IMR-90 (cell line): ENCODE measurements at regions not wholly inside any gene's neighbourhood (a gene's known extent, or its start where the extent isn't known, plus 50 kb on each side); places are given as distances from the start of the nearest gene placed in this dataset.

Experiments used
- ATAC-seq: fragments of 200-7000 bp; cut with Tn5 transposase; 2 replicates; pipeline ENCODE4 v1.9.1; 2020; ENCODE audit warnings: low read depth, mild to moderate bottlenecking, moderate library complexity
- BruUV-seq: library from RNA; stranded (reverse); fragments of 400-500 nt; replicated peaks from 2 replicates; lab custom pipeline; 2021; lab: Mats Ljungman, UMichigan
- CTCF ChIA-PET: fragments of 300-600 bp; formaldehyde crosslinking; extraction: SDS; loops from one replicate; lab custom pipeline; 2021; ENCODE audit warnings: antibody characterized with exemption; lab: Yijun Ruan, JAX
- POLR2A ChIA-PET: fragments of 300-600 bp; sonication (Branson Sonifier 250); formaldehyde crosslinking; loops from one replicate; lab custom pipeline; 2022; ENCODE audit warnings: antibody characterized with exemption; ENCODE audit not compliant: unreplicated experiment; lab: Charles Lee
- DNase-seq: peaks from one replicate; pipeline ENCODE4 v3.0.0; 2013
- H2AFZ ChIP-seq: replicated peaks from 2 replicates; pipeline ENCODE3; 2013; ENCODE audit warnings: low read length, mild to moderate bottlenecking; ENCODE audit not compliant: poor library complexity
- H2AK5ac ChIP-seq: 2 replicates; pipeline ENCODE4 v1.6.1; 2013; ENCODE audit warnings: low read depth, low read length, inconsistent platforms
- H2AK9ac ChIP-seq: replicated peaks from 2 replicates; pipeline ENCODE3; 2013; ENCODE audit warnings: mild to moderate bottlenecking, low read depth, low read length, moderate library complexity; ENCODE audit not compliant: poor library complexity
- H2BK120ac ChIP-seq: 2 replicates; pipeline ENCODE4 v1.6.1; 2013; ENCODE audit warnings: low read depth, low read length, inconsistent platforms
- H2BK15ac ChIP-seq: 3 replicates; pipeline ENCODE4 v1.6.1; 2013; ENCODE audit warnings: low read depth, low read length, inconsistent platforms
- H2BK20ac ChIP-seq: 2 replicates; pipeline ENCODE4 v1.6.1; 2013; ENCODE audit warnings: low read depth, mild to moderate bottlenecking, inconsistent platforms, low read length, moderate library complexity
- H2BK5ac ChIP-seq: 2 replicates; pipeline ENCODE4 v1.6.1; 2013; ENCODE audit warnings: mild to moderate bottlenecking, low read depth, low read length, inconsistent platforms; ENCODE audit not compliant: poor library complexity, severe bottlenecking
- H3K14ac ChIP-seq: replicated peaks from 2 replicates; pipeline ENCODE4 v1.6.1; 2013; ENCODE audit warnings: low read depth, low read length, inconsistent platforms
- H3K18ac ChIP-seq: 2 replicates; pipeline ENCODE4 v1.6.1; 2013; ENCODE audit warnings: low read depth, low read length, control low read depth
- H3K23ac ChIP-seq: 2 replicates; pipeline ENCODE4 v1.6.1; 2013; ENCODE audit warnings: low read depth, low read length, inconsistent platforms
- H3K27ac ChIP-seq: 2 replicates; pipeline ENCODE4 v1.5.1; 2013; ENCODE audit warnings: mild to moderate bottlenecking, control low read depth, low read length; ENCODE audit not compliant: insufficient read depth
- H3K27me3 ChIP-seq: 2 replicates; pipeline ENCODE4 v1.6.1; 2013; ENCODE audit warnings: low read length; ENCODE audit not compliant: control insufficient read depth, insufficient read depth
- H3K36me3 ChIP-seq: 2 replicates; pipeline ENCODE4 v1.6.1; 2013; ENCODE audit warnings: low read length, mixed read lengths; ENCODE audit not compliant: control insufficient read depth, insufficient read depth
- H3K4ac ChIP-seq: 2 replicates; pipeline ENCODE4 v1.6.1; 2013; ENCODE audit warnings: low read depth, low read length, inconsistent platforms
- H3K4me1 ChIP-seq: 2 replicates; pipeline ENCODE4 v1.6.1; 2013; ENCODE audit warnings: low read length, mixed read lengths; ENCODE audit not compliant: control insufficient read depth, insufficient read depth
- H3K4me2 ChIP-seq: 2 replicates; pipeline ENCODE4 v1.6.1; 2013; ENCODE audit warnings: low read depth, mild to moderate bottlenecking, control low read depth, low read length, moderate library complexity
- H3K4me3 ChIP-seq: 2 replicates; pipeline ENCODE4 v1.5.1; 2013; ENCODE audit warnings: low read depth, mild to moderate bottlenecking, control low read depth, low read length, moderate library complexity; ENCODE audit not compliant: insufficient read depth
- H3K56ac ChIP-seq: 2 replicates; pipeline ENCODE4 v1.6.1; 2013; ENCODE audit warnings: low read length, inconsistent platforms; ENCODE audit not compliant: insufficient read depth; ENCODE audit errors: extremely low read depth
- H3K79me1 ChIP-seq, 2 experiments: 2 replicates each; pipeline ENCODE4 v1.6.1; 2013; ENCODE audit warnings: low read length in 2 of 2, inconsistent platforms in 1 of 2, low read depth in 1 of 2
- H3K9ac ChIP-seq: 2 replicates; pipeline ENCODE4 v1.6.1; 2013; ENCODE audit warnings: low read depth, low read length, control low read depth
- H3K9me1 ChIP-seq: 2 replicates; pipeline ENCODE4 v1.6.1; 2013; ENCODE audit warnings: low read length, inconsistent platforms; ENCODE audit not compliant: insufficient read depth
- H3K9me3 ChIP-seq: 2 replicates; pipeline ENCODE4 v1.6.1; 2013; ENCODE audit warnings: low read length; ENCODE audit not compliant: control insufficient read depth, insufficient read depth
- H4K20me1 ChIP-seq: 2 replicates; pipeline ENCODE4 v1.6.1; 2013; ENCODE audit warnings: low read length, inconsistent platforms; ENCODE audit not compliant: insufficient read depth
- H4K5ac ChIP-seq: 2 replicates; pipeline ENCODE4 v1.6.1; 2013; ENCODE audit warnings: mild to moderate bottlenecking, low read depth, low read length, control low read depth
- H4K8ac ChIP-seq, 2 experiments: 2 replicates each; pipeline ENCODE4 v1.6.1; 2013; ENCODE audit warnings: low read depth in 2 of 2, low read length in 2 of 2, control low read depth in 1 of 2, inconsistent platforms in 1 of 2
- H4K91ac ChIP-seq: 2 replicates; pipeline ENCODE4 v1.6.1; 2013; ENCODE audit warnings: low read depth, low read length, inconsistent platforms; ENCODE audit not compliant: insufficient read depth
- BHLHE40 ChIP-seq: fragments of 150-350 bp; IDR thresholded peaks from 2 replicates; pipeline ENCODE4 v1.6.1; 2016; ENCODE audit warnings: mild to moderate bottlenecking, low read depth, low read length
- MAFK ChIP-seq: IDR thresholded peaks from 2 replicates; pipeline ENCODE4 v1.6.1; 2012; ENCODE audit warnings: low read depth, low read length, improper control_type of control experiment
- MXI1 ChIP-seq: IDR thresholded peaks from 2 replicates; pipeline ENCODE4 v1.6.1; 2012; ENCODE audit warnings: low read depth, mild to moderate bottlenecking, low read length, moderate library complexity, borderline replicate concordance
- POLR2A ChIP-seq: IDR thresholded peaks from 2 replicates; pipeline ENCODE4 v1.6.1; 2012; ENCODE audit warnings: mild to moderate bottlenecking, low read depth, low read length
- WGBS, 2 experiments: methylation state at CpG; one replicate each; pipeline versions ENCODE4 v1.1.5 to v1.1.7; 2013; ENCODE audit warnings: missing lambda C conversion rate in 2 of 2; ENCODE audit not compliant: insufficient read length in 1 of 2; ENCODE audit errors: extremely low coverage in 2 of 2; 5-methylcytosine and 5-hydroxymethylcytosine counted together
- dilution Hi-C: fragments of 300-500 bp; cut with HindIII; formaldehyde crosslinking; loops from one replicate; pipeline ENCODE4 v1.14.3; 2018; ENCODE audit warnings: low sequenced_read_pairs; ENCODE audit not compliant: unreplicated experiment
- in situ Hi-C: fragments of 300-500 bp; cut with MboI; formaldehyde crosslinking; loops from 3 replicates; pipeline ENCODE4 v1.14.3; 2019; ENCODE audit warnings: low sequenced_read_pairs, inconsistent platforms, mixed read lengths
- intact Hi-C: fragments of 100-400 bp; cut with micrococcal nuclease; formaldehyde crosslinking; loops from 2 replicates; pipeline ENCODE4 v1.10.0; 2022

DNA sequence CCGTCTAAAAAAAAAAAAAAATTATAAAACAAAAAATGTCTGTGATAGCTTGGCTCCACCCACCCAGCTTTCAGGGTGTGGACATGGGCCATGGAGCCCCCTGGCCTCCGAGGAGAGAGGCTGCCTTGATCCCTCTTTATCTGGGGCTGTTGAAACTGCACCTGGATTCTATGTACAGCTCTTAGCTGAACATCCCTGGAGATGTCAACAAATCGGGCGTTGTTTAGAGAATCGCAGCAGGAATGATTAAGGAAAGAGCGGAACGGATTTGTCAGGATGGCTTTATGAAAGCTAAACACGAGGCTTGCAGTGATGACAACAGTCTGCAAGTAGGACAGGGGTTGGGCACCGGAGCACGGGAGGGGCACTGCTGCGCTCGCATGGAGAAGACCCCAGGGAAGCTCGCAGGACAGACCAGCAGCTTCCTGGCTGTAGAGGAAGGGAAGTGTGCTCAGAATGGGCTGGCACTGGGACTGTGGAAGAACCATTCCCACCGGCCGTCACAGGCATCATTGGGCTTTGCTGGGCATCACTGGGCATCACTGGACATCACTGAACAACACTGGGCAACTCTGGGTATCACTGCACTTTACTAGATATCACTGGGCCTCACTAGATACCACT is 195.8 kb upstream of the FOXF1 start:
- H3K36me3 ChIP-seq = no peaks in the 10 kb centered on the region
- H3K9me3 ChIP-seq = no peaks in the 10 kb centered on the region
- H3K4me1 ChIP-seq = peaks cover 2% of the 10 kb centered on the region
- peak overlapping the region; percentile 66 for H3K4ac ChIP-seq
- H3K27me3 ChIP-seq = no peaks in the 10 kb centered on the region
- no peak overlapping the region for H3K27ac ChIP-seq
- H4K5ac ChIP-seq = no peak overlapping the region
- 43% methylated on average over 11 of the region's 15 CpGs; no CpG with 5 or more reads in 1 of the 2 experiments for WGBS, 2 experiments
- no peak overlapping the region for H3K18ac ChIP-seq
- H3K79me1 ChIP-seq = no peaks in the 10 kb centered on the region
- H3K4me2 ChIP-seq = no peak overlapping the region
- dilution Hi-C loops = no loop called here
- no peak overlapping the region for H3K9ac ChIP-seq
- 0 out of 4 replicates have a peak overlapping the region, but pooled peaks have one; percentile 28 to 49 for H4K8ac ChIP-seq
- intact Hi-C loops = no loop called here
- in situ Hi-C loops = loop anchor here (25.0 kb wide), 1 partner anchor 502 kb away; no protein-coding TSS in a partner anchor
- TF ChIP-seq MAFK = no peak
- TF ChIP-seq MXI1 = no peak
- no peak for TF ChIP-seq POLR2A
- no peak for TF ChIP-seq BHLHE40
- no peaks in the 10 kb centered on the region for H4K20me1 ChIP-seq
- ATAC-seq (no peak), DNase-seq (no peak)
- H4K91ac ChIP-seq = peak overlapping the region; percentile 19
- no peak overlapping the region for H2BK5ac ChIP-seq
- no peak overlapping the region for H3K4me3 ChIP-seq
- H3K14ac ChIP-seq = 0 out of 2 replicates have a peak overlapping the region, but pooled peaks have one; percentile 9
- 0 out of 2 replicates have a peak, but pooled peaks cover 5% of the 10 kb centered on the region for H3K9me1 ChIP-seq
- peak overlapping the region; percentile 39 for H2BK120ac ChIP-seq
- peak overlapping the region; percentile 59; the same call in 1 of the 2 replicates for H2BK20ac ChIP-seq
- POLR2A ChIA-PET = no interaction called here
- H2AFZ ChIP-seq = peak overlapping the region; percentile 64
- BruUV-seq = no TSS peak
- H2AK9ac ChIP-seq = no peak overlapping the region
- no peak overlapping the region for H3K23ac ChIP-seq
- CTCF ChIA-PET = interaction anchor here (0.8 kb wide), 1 partner anchor 9 kb away, joined by 3 read pairs; no protein-coding TSS in a partner anchor
- peak overlapping the region; percentile 32; the same call in 1 of the 3 replicates for H2BK15ac ChIP-seq
- H2AK5ac ChIP-seq = peak overlapping the region; percentile 77
- H3K56ac ChIP-seq = no peak overlapping the region
